KMS-11 (cell line): ENCODE measurements at regions not wholly inside any gene's neighbourhood (a gene's known extent, or its start where the extent isn't known, plus 50 kb on each side); places are given as distances from the start of the nearest gene placed in this dataset.

ENCODE experiments used
- H2AFZ ChIP-seq: fragments of 200-600 bp; sonication (generic); 2 replicates; pipeline ENCODE4 v1.6.1; 2016; ENCODE audit warnings: antibody characterized with exemption, mixed run types, low read depth
- H3K27ac ChIP-seq: fragments of 200-600 bp; sonication (generic); 2 replicates; pipeline ENCODE4 v1.6.1; 2016; ENCODE audit warnings: mild to moderate bottlenecking, mixed run types
- H3K27me3 ChIP-seq: fragments of 200-600 bp; sonication (generic); 2 replicates; pipeline ENCODE4 v1.6.1; 2017; ENCODE audit warnings: mild to moderate bottlenecking, low read depth, mixed run types, moderate library complexity; ENCODE audit not compliant: insufficient read depth
- H3K36me3 ChIP-seq: fragments of 200-600 bp; sonication (generic); 2 replicates; pipeline ENCODE4 v1.6.1; 2017; ENCODE audit warnings: mild to moderate bottlenecking, mixed run types; ENCODE audit not compliant: insufficient read depth
- H3K4me1 ChIP-seq: fragments of 200-600 bp; sonication (generic); 2 replicates; pipeline ENCODE4 v1.6.1; 2016; ENCODE audit warnings: mild to moderate bottlenecking, low read depth, mixed run types; ENCODE audit not compliant: poor library complexity, severe bottlenecking
- H3K4me2 ChIP-seq: fragments of 200-600 bp; sonication (generic); 2 replicates; pipeline ENCODE4 v1.7.0; 2016; ENCODE audit warnings: mild to moderate bottlenecking, mixed run types
- H3K4me3 ChIP-seq: fragments of 200-600 bp; sonication (generic); IDR thresholded peaks from 2 replicates; pipeline ENCODE4 v1.6.1; 2017; ENCODE audit warnings: low read depth, low read length, mixed read lengths; ENCODE audit not compliant: insufficient read depth
- H3K79me2 ChIP-seq: fragments of 200-600 bp; sonication (generic); 2 replicates; pipeline ENCODE4 v1.6.1; 2016; ENCODE audit warnings: low read depth, mixed run types; ENCODE audit not compliant: insufficient read depth
- H3K9ac ChIP-seq: fragments of 200-600 bp; sonication (generic); 2 replicates; pipeline ENCODE4 v1.6.1; 2016; ENCODE audit warnings: mild to moderate bottlenecking, mixed run types
- H4K20me1 ChIP-seq: fragments of 200-600 bp; sonication (generic); 2 replicates; pipeline ENCODE4 v1.6.1; 2016; ENCODE audit warnings: mild to moderate bottlenecking, mixed run types; ENCODE audit not compliant: insufficient read depth
- TF ChIP-seq, protein P1 (sequence below): fragments of 200-600 bp; sonication (generic); conservative IDR thresholded peaks from 2 replicates; pipeline ENCODE4 v1.6.1; 2017; ENCODE audit warnings: low read depth, mild to moderate bottlenecking, antibody characterized with exemption, low read length, moderate library complexity, mixed read lengths

DNA sequence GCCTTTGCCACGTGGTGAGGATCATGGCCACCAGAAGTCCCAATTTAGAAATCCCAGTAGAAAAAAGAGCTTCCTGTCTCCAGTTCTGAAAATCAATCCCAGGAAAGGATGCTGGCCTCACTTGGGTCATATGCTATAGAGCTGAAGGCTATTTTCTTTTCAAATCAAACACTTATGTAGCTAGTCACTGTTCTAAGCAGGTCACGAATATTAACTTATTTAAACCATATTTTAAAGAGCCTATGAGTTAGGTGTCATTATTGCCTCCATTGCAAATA is 97.5 kb downstream of the VCPKMT start:
- H2AFZ ChIP-seq = no peak overlapping the region

DNA sequence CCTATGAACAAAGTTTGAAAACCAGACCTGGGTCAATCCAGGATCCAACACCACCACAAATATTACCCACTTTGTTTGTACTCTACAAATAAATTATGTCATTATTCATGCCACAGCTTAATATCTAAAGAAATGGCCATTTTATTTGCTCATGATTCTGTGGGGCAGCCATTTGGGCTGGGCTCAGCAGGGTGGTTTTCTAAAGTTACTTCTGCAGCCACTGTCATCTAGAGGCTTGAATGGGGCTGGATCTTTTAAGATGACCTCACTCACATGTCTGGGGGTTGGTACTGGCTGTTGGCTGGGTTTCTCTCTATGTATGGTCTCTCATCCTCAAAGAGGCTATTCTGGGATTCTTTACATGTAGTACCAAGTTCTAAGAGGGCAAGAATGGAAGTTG is 96.2 kb downstream of the VCPKMT start:
- no peaks in the 10 kb centered on the region for H3K79me2 ChIP-seq
- H3K27ac ChIP-seq = peak overlapping the region; percentile 62
- TF ChIP-seq, protein P1, sequence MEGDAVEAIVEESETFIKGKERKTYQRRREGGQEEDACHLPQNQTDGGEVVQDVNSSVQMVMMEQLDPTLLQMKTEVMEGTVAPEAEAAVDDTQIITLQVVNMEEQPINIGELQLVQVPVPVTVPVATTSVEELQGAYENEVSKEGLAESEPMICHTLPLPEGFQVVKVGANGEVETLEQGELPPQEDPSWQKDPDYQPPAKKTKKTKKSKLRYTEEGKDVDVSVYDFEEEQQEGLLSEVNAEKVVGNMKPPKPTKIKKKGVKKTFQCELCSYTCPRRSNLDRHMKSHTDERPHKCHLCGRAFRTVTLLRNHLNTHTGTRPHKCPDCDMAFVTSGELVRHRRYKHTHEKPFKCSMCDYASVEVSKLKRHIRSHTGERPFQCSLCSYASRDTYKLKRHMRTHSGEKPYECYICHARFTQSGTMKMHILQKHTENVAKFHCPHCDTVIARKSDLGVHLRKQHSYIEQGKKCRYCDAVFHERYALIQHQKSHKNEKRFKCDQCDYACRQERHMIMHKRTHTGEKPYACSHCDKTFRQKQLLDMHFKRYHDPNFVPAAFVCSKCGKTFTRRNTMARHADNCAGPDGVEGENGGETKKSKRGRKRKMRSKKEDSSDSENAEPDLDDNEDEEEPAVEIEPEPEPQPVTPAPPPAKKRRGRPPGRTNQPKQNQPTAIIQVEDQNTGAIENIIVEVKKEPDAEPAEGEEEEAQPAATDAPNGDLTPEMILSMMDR = no peak
- H3K36me3 ChIP-seq = no peaks in the 10 kb centered on the region
- no peaks in the 10 kb centered on the region for H4K20me1 ChIP-seq
- H3K4me2 ChIP-seq = peak overlapping the region; percentile 58; the same call in 1 of the 2 replicates
- no peak overlapping the region for H2AFZ ChIP-seq
- peaks cover 43% of the 10 kb centered on the region for H3K4me1 ChIP-seq
- H3K4me3 ChIP-seq = no peak overlapping the region
- H3K9ac ChIP-seq = no peak overlapping the region
- H3K27me3 ChIP-seq = no peaks in the 10 kb centered on the region

More for the DNA sequence above, 97.5 kb downstream of the VCPKMT start:
- no peaks in the 10 kb centered on the region for H4K20me1 ChIP-seq
- no peaks in the 10 kb centered on the region for H3K27me3 ChIP-seq
- H3K36me3 ChIP-seq = no peaks in the 10 kb centered on the region
- peaks cover 43% of the 10 kb centered on the region for H3K4me1 ChIP-seq
- no peaks in the 10 kb centered on the region for H3K79me2 ChIP-seq
- no peak overlapping the region for H3K9ac ChIP-seq
- TF ChIP-seq, protein P1 = no peak
- H3K4me3 ChIP-seq = no peak overlapping the region
- no peak overlapping the region for H3K4me2 ChIP-seq
- no peak overlapping the region for H3K27ac ChIP-seq

DNA sequence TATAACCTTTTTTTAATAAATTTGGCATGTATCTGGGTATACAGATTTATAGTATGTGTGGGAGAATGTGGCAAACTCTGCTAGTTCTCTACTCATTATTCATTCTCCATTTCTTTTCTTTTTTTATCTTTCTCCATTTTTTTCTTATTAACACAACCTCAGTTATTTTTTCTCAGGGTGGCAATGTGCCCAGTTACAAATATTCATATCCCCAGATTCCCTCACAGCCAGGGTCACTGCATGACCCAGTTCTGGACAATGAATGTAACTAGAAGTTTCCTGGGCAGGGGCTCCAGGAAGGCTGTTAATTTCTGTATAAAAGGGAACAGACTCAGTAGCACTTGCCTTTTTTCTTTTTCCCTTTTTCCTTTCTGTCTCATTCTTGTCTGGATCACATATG is 95.6 kb downstream of the VCPKMT start:
- no peak overlapping the region for H3K9ac ChIP-seq
- H3K4me3 ChIP-seq = no peak overlapping the region
- H3K79me2 ChIP-seq = no peaks in the 10 kb centered on the region
- H3K4me1 ChIP-seq = peaks cover 43% of the 10 kb centered on the region
- peak overlapping the region; percentile 58 for H3K4me2 ChIP-seq
- H4K20me1 ChIP-seq = no peaks in the 10 kb centered on the region
- TF ChIP-seq, protein P1 = no peak
- no peak overlapping the region for H2AFZ ChIP-seq
- H3K27ac ChIP-seq = peak overlapping the region; percentile 62
- no peaks in the 10 kb centered on the region for H3K27me3 ChIP-seq
- no peaks in the 10 kb centered on the region for H3K36me3 ChIP-seq

DNA sequence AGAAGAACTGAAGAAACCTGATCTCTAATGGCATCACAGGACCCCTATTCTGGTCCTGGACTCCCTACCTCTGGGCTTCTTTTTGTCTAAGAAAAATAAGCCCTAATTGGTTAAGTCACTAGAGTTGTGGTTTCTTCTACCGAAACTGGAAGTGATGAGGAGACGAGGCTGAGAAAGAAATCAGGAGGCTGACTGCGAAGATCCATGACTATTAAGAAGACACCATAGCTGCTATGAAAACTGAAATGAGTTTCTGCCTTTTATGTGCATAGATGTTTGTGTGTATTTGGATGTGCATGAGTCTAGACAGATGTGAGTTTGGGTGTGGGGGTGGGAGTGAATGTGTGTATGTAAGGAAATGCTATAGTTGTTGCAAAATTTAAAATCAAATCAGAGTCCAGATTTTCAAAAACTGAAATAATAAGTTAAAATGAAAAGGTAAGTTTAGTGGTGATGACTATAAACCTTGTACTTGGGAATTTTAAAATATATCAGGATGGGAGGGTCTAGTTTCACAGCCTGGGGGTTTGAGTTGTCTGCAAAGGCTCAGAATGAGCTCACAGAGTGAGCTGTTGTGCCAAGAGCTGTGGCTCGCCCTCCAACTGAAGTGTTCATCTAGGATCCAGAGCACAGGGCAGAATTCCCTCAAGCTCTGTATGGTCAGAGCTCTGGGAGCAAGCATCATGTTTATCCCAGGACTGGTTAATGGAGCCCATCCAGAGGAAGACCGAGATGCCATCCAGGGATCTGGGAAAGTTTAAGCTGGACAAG is 94.9 kb downstream of the VCPKMT start:
- Histone ChIP-seq H2AFZ (no peak overlapping the region), H3K4me1 (peaks cover 43% of the 10 kb centered on the region), H3K27ac (peak overlapping the region; percentile 62), H3K27me3 (no peaks in the 10 kb centered on the region), H3K79me2 (no peaks in the 10 kb centered on the region), H4K20me1 (no peaks in the 10 kb centered on the region), H3K4me3 (no peak overlapping the region), H3K36me3 (no peaks in the 10 kb centered on the region), H3K9ac (peak overlapping the region; percentile 11; the same call in 1 of the 2 replicates), H3K4me2 (peak overlapping the region; percentile 58)
- TF ChIP-seq, protein P1 = no peak
